CD4-positive, alpha-beta T cell treated with Interleukin-6 for 4 hours (primary cell): ENCODE measurements at regions not wholly inside any gene's neighbourhood (a gene's known extent, or its start where the extent isn't known, plus 50 kb on each side); places are given as distances from the start of the nearest gene placed in this dataset.
"Not testable (repeated sequence)": the region's sequence is repeated elsewhere in the genome, so short reads cannot be mapped to it uniquely, and the experiment has no call there.

Experiments
- DNase-seq: peaks from one replicate; pipeline ENCODE4 v3.0.0-alpha.2; 2020; ENCODE audit warnings: mixed read lengths

GRCh38 chr11:103733889-103734288, 302.6 kb upstream of the DDI1 start:
- DNase-seq: no peak

- no peak for DNase-seq
These were observed 300.9 kb upstream of the DDI1 start for GRCh38 chr11:103735497-103736032.

GRCh38 chr11:103736315-103737036, 300.0 kb upstream of the DDI1 start:
- no peak for DNase-seq

DNA sequence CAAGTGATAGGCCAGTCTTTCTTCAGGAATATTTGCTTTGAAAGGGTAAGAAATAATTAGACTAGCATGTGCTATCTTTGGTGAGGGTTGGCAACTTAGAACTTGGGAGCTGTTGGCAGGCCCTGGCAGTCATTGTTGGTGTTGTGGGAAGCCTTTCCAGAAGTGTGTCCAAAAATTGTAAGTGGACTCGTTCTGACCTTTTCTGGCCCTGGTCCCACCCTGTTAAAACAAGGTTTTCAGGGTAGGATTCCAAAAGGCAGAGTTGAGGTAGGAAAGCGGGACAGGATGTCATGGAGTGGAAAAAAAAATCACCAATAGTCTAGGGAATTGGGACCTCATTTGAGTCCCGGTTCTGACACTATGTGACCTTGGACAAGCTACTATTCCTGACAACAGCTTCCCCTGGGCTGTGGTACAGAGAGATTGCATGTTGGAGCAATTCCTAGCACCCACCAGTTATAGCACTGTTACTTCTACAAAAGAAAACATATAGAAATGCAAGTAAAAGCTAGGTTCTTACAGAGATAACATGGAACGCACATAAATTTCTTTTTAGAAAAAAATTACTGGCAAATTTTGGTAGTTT, 299.3 kb upstream of the DDI1 start:
- no peak for DNase-seq

GRCh38 chr11:103737747-103738146, 298.7 kb upstream of the DDI1 start:
- no peak for DNase-seq

GRCh38 chr11:103739074-103739796, 297.2 kb upstream of the DDI1 start:
- not testable (repeated sequence) for DNase-seq

DNA sequence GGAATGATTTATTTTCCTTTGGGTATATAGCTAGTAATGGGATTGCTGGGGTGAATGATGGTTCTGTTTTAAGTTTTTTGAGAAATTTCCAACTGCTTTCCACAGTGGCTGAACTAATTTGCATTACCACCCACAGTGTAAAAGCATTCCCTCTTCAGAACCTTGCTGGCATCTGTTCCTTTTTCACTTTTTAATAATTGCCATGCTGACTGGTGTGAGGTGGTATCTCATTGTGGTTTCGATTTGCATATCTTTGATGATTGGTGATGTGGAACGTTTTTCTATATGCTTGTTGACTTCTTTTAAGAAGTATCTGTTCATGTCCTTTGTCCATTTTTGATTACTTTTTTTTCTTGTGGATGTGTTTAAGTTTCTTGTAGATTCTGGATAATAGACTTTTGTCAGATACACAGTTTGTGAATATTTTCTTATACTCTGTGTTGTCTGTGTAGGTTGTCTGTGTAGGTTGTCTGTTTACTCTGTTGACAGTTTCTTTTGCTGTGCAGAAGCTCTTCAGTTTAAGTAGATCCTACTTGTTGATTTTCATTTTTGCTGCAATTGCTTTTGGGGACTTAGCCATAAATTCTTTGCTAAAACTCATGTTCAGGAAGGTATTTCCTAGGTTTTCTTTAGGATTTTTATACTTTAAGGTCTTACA, 291.8 kb upstream of the DDI1 start:
- no peak for DNase-seq

- DNase-seq: no peak
These were observed 287.3 kb upstream of the DDI1 start for GRCh38 chr11:103749158-103749557.

- DNase-seq: no peak
These were observed 267.6 kb upstream of the DDI1 start for GRCh38 chr11:103768816-103769215.

- DNase-seq: no peak
These were observed 263.4 kb upstream of the DDI1 start for GRCh38 chr11:103773059-103773458.

DNA sequence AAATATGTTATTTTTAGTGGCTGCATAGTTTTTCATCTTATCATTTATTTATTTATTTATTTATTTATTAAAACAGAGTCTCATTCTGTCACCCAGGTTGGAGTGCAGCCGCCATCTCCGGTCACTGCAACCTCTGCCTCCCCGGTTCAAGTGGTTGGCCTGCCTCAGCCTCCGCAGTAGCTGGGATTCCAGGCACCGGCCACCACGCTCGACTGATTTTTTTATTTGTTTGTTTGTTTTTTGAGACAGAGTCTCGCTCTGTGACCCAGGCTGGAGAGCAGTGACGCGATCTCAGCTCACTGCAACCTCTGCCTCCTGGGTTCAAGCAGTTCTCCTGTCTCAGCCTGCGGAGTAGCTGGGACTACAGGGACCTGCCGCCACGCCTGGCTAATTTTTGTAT, 262.9 kb upstream of the DDI1 start:
- no peak for DNase-seq

GRCh38 chr11:103779054-103779453, 257.4 kb upstream of the DDI1 start:
- DNase-seq: no peak

- no peak for DNase-seq
These were observed 246.5 kb upstream of the DDI1 start for GRCh38 chr11:103789952-103790351.

DNA sequence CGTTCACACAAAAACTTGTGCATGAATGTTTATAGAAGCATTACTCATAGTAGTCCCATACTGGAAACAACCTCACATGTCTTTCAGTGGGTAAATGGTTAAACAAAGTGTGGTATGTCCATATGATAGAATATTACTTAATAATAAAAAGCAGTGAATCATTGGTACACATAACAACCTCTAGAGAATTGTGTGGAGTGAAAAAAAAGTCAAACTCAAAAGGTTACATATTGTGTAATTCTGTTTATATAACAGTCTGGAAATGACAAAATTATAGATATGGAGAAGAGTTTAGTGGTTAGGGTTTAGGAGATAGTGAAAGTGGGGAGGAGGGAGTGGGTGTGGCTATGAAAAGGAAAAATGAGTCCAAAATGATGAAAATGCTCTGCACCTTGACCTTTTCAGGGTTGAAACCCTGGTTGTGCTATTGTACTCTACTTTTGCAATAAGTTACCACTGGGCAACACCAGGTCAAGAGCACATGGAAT, 243.4 kb upstream of the DDI1 start:
- no peak for DNase-seq

DNA sequence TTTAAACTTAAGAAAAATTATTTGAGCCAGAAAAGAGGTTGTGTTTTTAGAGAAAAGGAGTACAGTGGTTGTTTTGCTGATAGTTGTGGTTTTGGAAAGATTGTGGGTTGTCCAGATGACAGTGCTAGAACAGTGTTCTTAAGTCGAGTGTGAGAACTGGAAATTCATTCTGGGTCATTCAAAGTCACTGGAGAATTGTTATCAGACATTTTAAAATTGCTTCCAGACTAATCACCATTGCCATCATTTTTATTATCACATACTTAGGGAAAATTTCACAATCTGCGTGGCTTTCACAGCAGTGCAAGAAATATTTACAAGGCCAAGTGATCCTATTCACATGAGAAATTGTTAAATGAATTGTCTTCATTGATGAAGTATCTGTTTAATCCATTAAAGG, 242.2 kb upstream of the DDI1 start:
- DNase-seq: no peak

DNA sequence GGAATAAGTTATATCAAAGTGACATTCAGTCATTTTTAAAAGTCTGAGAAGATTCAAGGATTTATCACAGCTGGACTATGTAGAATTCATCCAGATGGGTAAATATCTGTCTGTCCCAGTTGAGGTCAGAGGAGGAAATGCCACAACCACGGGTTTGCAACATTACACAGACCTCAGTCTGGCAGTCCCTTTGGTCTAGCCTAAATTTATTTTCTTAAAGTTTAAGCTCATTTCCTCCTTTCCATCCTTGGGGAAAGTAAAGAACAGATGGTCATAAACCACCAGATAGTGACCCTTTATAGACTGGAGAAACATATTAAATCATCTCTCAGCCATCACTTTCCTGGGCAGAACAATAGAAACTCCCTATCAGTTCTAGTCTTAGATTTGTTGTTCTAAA, 238.4 kb upstream of the DDI1 start:
- no peak for DNase-seq

DNA sequence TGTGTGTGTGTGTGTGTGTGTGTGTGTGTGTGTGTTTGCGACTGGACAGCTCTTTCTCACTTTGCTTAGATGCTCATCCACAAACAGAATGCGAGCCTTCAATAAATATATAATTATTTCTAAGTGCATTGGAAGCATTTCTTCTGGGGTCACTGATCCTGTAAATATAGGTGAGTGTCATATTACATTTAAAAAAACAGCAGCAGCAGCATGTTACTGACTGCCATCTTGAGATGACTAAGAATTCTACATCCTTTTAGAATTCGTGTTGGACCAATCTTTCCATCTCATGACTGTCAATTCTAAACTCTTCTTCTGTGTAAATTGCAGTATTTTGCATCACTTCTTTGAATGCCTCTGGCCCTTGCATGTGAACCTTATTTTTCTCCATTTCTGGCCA, 238.0 kb upstream of the DDI1 start:
- no peak for DNase-seq

DNA sequence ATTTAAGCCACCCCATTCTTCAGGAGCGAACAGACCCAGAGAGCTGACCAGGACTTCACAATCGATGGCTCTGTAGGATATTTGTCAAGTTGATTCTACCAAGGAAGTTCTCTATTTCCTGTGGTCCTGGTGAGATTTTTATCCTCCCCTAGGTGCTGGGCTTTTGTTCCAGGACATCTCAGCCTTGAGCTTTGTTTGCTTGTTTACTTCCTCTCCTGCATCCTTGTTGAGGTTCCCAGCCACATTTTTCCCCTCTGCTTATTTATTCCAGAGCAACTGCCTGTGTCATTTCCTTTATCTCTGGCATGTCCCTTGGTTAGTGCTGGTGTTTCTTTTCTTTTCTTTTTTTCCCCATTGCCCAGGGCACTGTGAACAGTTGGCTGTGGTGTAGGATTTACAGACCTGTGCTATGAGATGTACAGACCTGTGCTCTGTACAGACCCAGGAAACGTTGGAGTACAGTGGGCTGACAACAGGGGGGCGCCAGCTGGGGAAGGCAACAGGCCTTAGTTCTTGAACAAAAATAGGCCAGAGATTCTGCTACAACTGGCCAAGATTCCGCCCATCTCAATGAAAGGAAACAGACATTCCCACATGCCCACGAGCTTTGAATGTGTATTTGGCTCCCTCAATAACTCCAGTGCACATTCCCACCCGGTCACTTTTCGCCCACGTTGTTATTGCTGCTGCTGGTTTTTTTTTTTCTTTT, 235.9 kb upstream of the DDI1 start:
- no peak for DNase-seq

DNA sequence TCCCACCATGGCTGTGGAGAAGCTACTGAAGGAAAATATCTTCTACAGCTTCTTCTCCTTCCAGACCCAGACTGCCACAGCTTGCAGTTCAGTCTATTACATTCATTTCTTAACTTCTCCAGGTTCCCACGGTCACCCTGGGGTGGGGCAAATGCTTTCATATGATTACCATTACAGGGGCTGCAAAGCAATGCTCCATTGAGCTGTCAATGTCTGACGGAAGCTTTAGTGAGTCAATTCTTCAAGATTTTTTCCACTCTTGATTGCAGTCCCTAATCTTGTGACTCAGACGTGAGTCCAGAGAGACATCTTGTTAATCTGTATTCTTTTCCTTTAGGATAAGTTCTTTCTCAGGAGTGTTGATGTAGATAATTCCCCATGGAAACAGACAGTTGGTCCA, 233.4 kb upstream of the DDI1 start:
- no peak for DNase-seq

DNA sequence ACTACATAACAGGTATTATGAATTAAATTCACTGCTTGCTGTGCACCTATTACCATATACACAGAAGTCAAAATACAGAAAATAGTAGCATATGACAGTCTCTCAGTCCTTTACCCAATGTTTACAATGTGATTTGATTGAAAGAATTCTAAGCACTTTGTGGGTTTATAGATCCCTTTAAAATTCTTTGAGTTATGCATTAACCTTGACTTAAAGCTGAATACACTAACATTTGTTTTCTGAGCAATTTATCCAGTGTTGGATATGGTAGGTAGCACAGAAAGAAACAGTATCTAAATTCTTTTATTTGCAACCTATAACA, 230.8 kb upstream of the DDI1 start:
- DNase-seq: no peak

GRCh38 chr11:103806130-103806895, 230.1 kb upstream of the DDI1 start:
- DNase-seq: no peak

DNA sequence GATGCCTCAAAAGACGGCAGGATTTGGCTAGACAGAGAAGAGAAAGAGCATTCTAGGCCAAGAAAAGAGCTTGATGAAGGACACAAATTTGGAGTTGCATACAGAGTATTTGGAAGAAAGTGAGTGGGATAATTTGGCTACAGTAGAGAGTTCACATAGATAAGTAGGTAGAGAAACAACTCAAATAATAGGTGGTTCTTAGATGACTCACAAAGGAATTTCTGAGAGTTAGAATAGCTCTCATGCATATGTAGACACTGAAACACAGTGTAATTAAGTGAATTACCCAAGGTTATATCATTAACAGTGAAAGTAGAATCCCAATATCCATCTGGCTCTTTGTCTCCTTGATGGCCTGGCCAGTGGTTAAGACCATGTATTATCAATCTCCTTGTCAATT, 228.6 kb upstream of the DDI1 start:
- no peak for DNase-seq
